ENCODE measurements at regions not wholly inside any gene's neighbourhood (a gene's known extent, or its start where the extent isn't known, plus 50 kb on each side); places are given as distances from the start of the nearest gene placed in this dataset.

GRCh38 chr3:43862470-43862869, 171.7 kb downstream of the ABHD5 start:
- TF ChIP-seq CTCF (IDR thresholded peaks at IDR 0.05), result no peak

DNA sequence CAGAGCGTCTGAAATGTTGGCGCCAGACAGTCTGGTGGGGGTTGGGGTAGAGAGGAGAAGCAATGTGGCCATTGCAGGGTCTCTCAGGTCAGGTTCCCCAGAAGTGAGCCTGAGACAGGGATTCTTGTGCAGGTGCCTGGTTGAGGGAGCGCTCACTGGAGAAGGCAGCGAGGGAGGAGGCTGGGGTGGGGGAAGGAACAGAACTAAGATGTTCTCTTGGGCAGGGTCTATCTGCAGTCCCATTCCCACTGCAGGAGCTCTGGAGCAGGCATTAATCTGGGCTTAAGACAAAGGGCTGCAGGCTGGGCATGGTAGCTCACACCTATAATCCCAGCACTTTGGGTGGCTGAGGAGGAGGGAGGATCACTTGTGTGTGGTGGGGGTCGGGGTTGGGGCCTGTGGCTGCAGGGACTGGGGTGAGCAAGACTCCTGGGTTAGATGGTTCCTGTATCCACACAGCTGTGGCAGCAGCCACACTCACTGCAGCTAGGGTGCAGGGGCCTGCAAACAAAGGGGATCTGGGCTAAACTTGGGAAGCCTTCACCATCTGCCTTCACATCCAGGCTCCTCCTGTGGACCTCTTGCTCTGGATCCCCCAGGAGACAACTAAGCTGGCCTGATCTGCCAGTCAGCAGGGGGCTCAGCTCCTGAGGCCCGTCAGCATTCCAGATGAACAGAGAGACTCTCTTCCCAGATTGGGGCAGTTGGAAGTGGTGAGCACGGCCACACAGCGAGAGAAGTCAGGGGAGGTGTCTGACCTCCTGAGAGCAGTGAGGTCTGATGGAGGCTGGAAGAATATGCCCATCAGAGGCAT, 172.5 kb downstream of the ABHD5 start:
- no peak for TF ChIP-seq CTCF (IDR thresholded peaks at IDR 0.05)

- TF ChIP-seq CTCF (IDR thresholded peaks at IDR 0.05), result no peak
Measured at GRCh38 chr3:43863966-43864933, 173.5 kb downstream of the ABHD5 start.

GRCh38 chr3:43865351-43865750, 174.6 kb downstream of the ABHD5 start:
- no peak for TF ChIP-seq CTCF (IDR thresholded peaks at IDR 0.05)

GRCh38 chr3:43865887-43866528, 175.3 kb downstream of the ABHD5 start:
- no peak for TF ChIP-seq CTCF (IDR thresholded peaks at IDR 0.05)

GRCh38 chr3:43866529-43867353, 176.0 kb downstream of the ABHD5 start:
- no peak for TF ChIP-seq CTCF (IDR thresholded peaks at IDR 0.05)
